A673 (cell line): ENCODE measurements at regions not wholly inside any gene's neighbourhood (a gene's known extent, or its start where the extent isn't known, plus 50 kb on each side); places are given as distances from the start of the nearest gene placed in this dataset.

Source experiments
- BruUV-seq: library from RNA; stranded (reverse); fragments of 400-500 nt; replicated peaks from 2 replicates; lab custom pipeline; 2021; lab: Mats Ljungman, UMichigan
- CTCF ChIA-PET: fragments of 300-600 bp; sonication (Branson Sonifier 250); formaldehyde crosslinking; loops from one replicate; lab custom pipeline; 2022; ENCODE audit warnings: antibody characterized with exemption; lab: Charles Lee
- POLR2A ChIA-PET: fragments of 300-600 bp; sonication (Branson Sonifier 250); formaldehyde crosslinking; loops from one replicate; lab custom pipeline; 2022; ENCODE audit warnings: antibody characterized with exemption; ENCODE audit not compliant: low non-redundant PET; lab: Charles Lee
- DNase-seq: peaks from one replicate; pipeline ENCODE4 v3.0.0-alpha.2; 2015; ENCODE audit warnings: low spot score
- H3K27ac ChIP-seq: fragments of 200-600 bp; sonication (generic); 2 replicates; pipeline ENCODE4 v1.5.1; 2016; ENCODE audit warnings: mixed run types, low read depth, mild to moderate bottlenecking, mixed read lengths, antibody characterized with exemption, low read length; ENCODE audit not compliant: poor library complexity, severe bottlenecking
- H3K27me3 ChIP-seq: fragments of 200-600 bp; sonication (generic); replicated peaks from 2 replicates; pipeline ENCODE4 v1.6.1; 2017; ENCODE audit warnings: mixed run types, low read depth, mild to moderate bottlenecking, mixed read lengths, antibody characterized with exemption, low read length; ENCODE audit not compliant: insufficient read depth, poor library complexity
- H3K36me3 ChIP-seq: fragments of 200-600 bp; sonication (generic); 2 replicates; pipeline ENCODE4 v1.6.1; 2016; ENCODE audit warnings: mixed run types, mild to moderate bottlenecking, mixed read lengths, antibody characterized with exemption, low read length; ENCODE audit not compliant: insufficient read depth, poor library complexity, severe bottlenecking
- H3K4me1 ChIP-seq: fragments of 200-600 bp; sonication (generic); 2 replicates; pipeline ENCODE4 v1.6.1; 2017; ENCODE audit warnings: mixed run types, mild to moderate bottlenecking, mixed read lengths, antibody characterized with exemption, low read length; ENCODE audit not compliant: insufficient read depth, poor library complexity, severe bottlenecking
- H3K4me3 ChIP-seq: fragments of 200-600 bp; sonication (generic); 2 replicates; pipeline ENCODE4 v1.5.1; 2016; ENCODE audit warnings: low read depth, mixed run types, mild to moderate bottlenecking, mixed read lengths, low read length; ENCODE audit not compliant: poor library complexity, severe bottlenecking
- H3K9me3 ChIP-seq: fragments of 200-600 bp; sonication (generic); 2 replicates; pipeline ENCODE4 v1.6.1; 2016; ENCODE audit warnings: mixed run types, low read depth, mild to moderate bottlenecking, mixed read lengths, antibody characterized with exemption, low read length; ENCODE audit not compliant: poor library complexity, severe bottlenecking
- CTCF ChIP-seq: fragments of 300-800, 200-600 bp; sonication (generic); conservative IDR thresholded peaks from 2 replicates; pipeline ENCODE4 v1.5.1; 2017; ENCODE audit warnings: low read depth, mild to moderate bottlenecking, antibody characterized with exemption, low read length, moderate library complexity, mixed read lengths
- EZH2 ChIP-seq: fragments of 200-600 bp; sonication (generic); IDR thresholded peaks from 2 replicates; pipeline ENCODE4 v1.6.1; 2017; ENCODE audit warnings: borderline replicate concordance, low read depth, mild to moderate bottlenecking, mixed read lengths, antibody characterized with exemption, low read length; ENCODE audit not compliant: poor library complexity, severe bottlenecking
- intact Hi-C: fragments of 100-400 bp; cut with micrococcal nuclease; formaldehyde crosslinking; loops from one replicate; pipeline ENCODE4 v1.10.0; 2022; ENCODE audit not compliant: unreplicated experiment

GRCh38 chr14:71261206-71261605 is 353.9 kb downstream of the PCNX1 start:
- intact Hi-C loops = no loop called here
- POLR2A ChIA-PET = no interaction called here

GRCh38 chr14:71262441-71262840 is 355.2 kb downstream of the PCNX1 start:
- intact Hi-C loops = no loop called here
- ChIA-PET CTCF (no interaction called here), POLR2A (no interaction called here)
- no TSS peak for BruUV-seq
- Histone ChIP-seq H3K36me3 (no peaks in the 10 kb centered on the region), H3K27ac (no peak overlapping the region), H3K4me3 (no peak overlapping the region), H3K9me3 (peaks cover 17% of the 10 kb centered on the region), H3K4me1 (peaks cover 8% of the 10 kb centered on the region), H3K27me3 (no peaks in the 10 kb centered on the region)
- DNase-seq = no peak
- no peak for TF ChIP-seq EZH2
- TF ChIP-seq CTCF = no peak

More at GRCh38 chr14:71261206-71261605, 353.9 kb downstream of the PCNX1 start:
- Histone ChIP-seq H3K36me3 (no peaks in the 10 kb centered on the region), H3K9me3 (peaks cover 17% of the 10 kb centered on the region), H3K4me3 (no peak overlapping the region), H3K27me3 (no peaks in the 10 kb centered on the region), H3K27ac (no peak overlapping the region), H3K4me1 (peaks cover 8% of the 10 kb centered on the region)
- CTCF ChIA-PET = no interaction called here
- TF ChIP-seq EZH2 (no peak), CTCF (no peak)
- no peak for DNase-seq
- BruUV-seq = no TSS peak

DNA sequence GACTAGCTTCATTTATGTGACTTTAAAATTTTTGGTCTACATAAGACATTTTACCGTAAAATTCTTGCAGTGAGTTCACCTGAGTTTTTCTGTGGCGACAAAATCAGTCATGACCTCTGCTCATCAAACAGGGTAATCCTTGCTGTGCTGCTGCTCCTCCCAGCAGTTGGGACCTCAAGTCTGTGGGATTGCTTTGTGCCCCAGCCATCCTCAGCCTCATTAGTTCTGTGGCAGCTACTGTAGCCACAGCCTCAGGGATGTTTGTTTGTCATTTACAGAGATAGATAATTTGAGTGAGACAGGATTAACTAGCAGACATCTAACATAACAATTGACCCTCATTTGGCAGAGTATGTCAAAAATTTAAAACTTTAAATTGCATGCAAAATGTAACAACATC is 357.0 kb downstream of the PCNX1 start:
- H3K36me3 ChIP-seq = no peaks in the 10 kb centered on the region
- H3K27me3 ChIP-seq = no peaks in the 10 kb centered on the region
- no peak overlapping the region for H3K4me3 ChIP-seq
- DNase-seq = no peak
- CTCF ChIA-PET = no interaction called here
- no TSS peak for BruUV-seq
- no peak overlapping the region for H3K27ac ChIP-seq
- peaks cover 4% of the 10 kb centered on the region for H3K9me3 ChIP-seq
- TF ChIP-seq EZH2 (no peak), CTCF (no peak)
- POLR2A ChIA-PET = no interaction called here
- peaks cover 8% of the 10 kb centered on the region for H3K4me1 ChIP-seq
- intact Hi-C loops = no loop called here
